ENCODE measurements at regions not wholly inside any gene's neighbourhood (a gene's known extent, or its start where the extent isn't known, plus 50 kb on each side); places are given as distances from the start of the nearest gene placed in this dataset.

- Histone ChIP-seq H3K27ac (no peak overlapping the region), H3K27me3 (no peaks in the 10 kb centered on the region), H3K9me3 (no peaks in the 10 kb centered on the region), H3K36me3 (no peaks in the 10 kb centered on the region), H3K4me3 (no peak overlapping the region), H3K4me1 (no peaks in the 10 kb centered on the region)
- TF ChIP-seq CTCF (IDR thresholded peaks at IDR 0.05) (no peak), EP300 (IDR thresholded peaks at IDR 0.05) (no peak), POLR2A (IDR thresholded peaks at IDR 0.05) (no peak), POLR2AphosphoS5 (IDR thresholded peaks at IDR 0.05) (no peak)
- intact Hi-C loops (cut with DNase I; ENCODE audit: low total_unique reads), result no loop called here
- DNase-seq, result no peak
- 70 to 87% (median 77%) methylated on average over 2 of the region's 2 CpGs for WGBS, 5 donors
Observed at GRCh38 chr16:64035337-64035736, 1086.5 kb downstream of the CDH11 start.

DNA sequence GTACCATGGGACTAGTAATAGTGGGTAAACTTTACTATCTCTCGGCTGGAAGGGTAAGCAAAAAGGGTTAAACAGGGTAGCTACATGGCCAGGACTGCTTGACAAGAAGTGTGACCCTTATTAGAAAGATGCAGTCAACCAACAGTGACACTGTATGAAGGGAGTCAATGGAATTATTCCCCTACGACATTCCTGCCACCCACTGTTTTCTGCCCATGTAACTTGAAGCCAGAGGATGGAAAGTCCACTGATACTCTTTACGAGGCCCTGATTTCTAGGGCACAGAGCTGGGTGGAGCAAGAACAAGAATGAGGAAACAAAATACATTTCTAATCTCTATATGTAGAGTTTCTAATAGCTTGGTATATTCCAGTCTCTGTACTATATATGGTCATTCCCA, 1102.5 kb downstream of the CDH11 start:
- Histone ChIP-seq H3K36me3 (no peaks in the 10 kb centered on the region), H3K9me3 (no peaks in the 10 kb centered on the region), H3K4me1 (no peaks in the 10 kb centered on the region), H3K27ac (no peak overlapping the region), H3K4me3 (no peak overlapping the region), H3K27me3 (no peaks in the 10 kb centered on the region)
- intact Hi-C loops (cut with DNase I; ENCODE audit: low total_unique reads), result no loop called here
- TF ChIP-seq POLR2AphosphoS5 (IDR thresholded peaks at IDR 0.05) (no peak), CTCF (IDR thresholded peaks at IDR 0.05) (no peak), POLR2A (IDR thresholded peaks at IDR 0.05) (no peak), EP300 (IDR thresholded peaks at IDR 0.05) (no peak)
- WGBS, 5 donors, result 59 to 72% (median 64%) methylated on average over 3 of the region's 3 CpGs
- DNase-seq, result no peak

DNA sequence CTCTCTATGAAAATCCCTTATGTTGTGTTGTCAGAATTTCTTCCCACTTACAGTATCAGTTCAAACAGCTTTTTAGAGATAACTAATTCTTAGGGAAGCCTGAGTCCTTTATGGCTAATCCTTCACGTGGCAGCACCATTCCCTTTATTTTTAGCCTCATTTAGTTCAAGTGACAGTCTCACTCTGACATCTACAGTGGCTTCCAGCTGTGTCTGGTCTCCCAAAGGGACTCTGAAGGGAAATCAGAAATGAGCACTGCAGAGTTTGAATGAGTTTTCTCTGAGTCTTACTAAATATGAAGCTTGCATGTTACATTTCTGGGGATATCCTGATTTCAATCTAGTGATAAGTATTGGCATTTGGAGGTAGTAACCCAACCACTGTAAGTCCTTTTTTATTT, 1104.1 kb downstream of the CDH11 start:
- no peaks in the 10 kb centered on the region for H3K27me3 ChIP-seq
- DNase-seq, result no peak
- no peaks in the 10 kb centered on the region for H3K4me1 ChIP-seq
- H3K4me3 ChIP-seq, result no peak overlapping the region
- TF ChIP-seq POLR2A (IDR thresholded peaks at IDR 0.05) (no peak), POLR2AphosphoS5 (IDR thresholded peaks at IDR 0.05) (no peak), CTCF (IDR thresholded peaks at IDR 0.05) (no peak), EP300 (IDR thresholded peaks at IDR 0.05) (no peak)
- no peak overlapping the region for H3K27ac ChIP-seq
- no peaks in the 10 kb centered on the region for H3K36me3 ChIP-seq
- 23 to 44% (median 28%) methylated on average over 1 of the region's 1 CpG for WGBS, 5 donors
- no peaks in the 10 kb centered on the region for H3K9me3 ChIP-seq
- intact Hi-C loops (cut with DNase I; ENCODE audit: low total_unique reads), result no loop called here

- DNase-seq, result no peak
- Histone ChIP-seq H3K4me1 (no peaks in the 10 kb centered on the region), H3K9me3 (no peaks in the 10 kb centered on the region), H3K27ac (no peak overlapping the region), H3K27me3 (no peaks in the 10 kb centered on the region), H3K4me3 (no peak overlapping the region), H3K36me3 (no peaks in the 10 kb centered on the region)
- intact Hi-C loops (cut with DNase I; ENCODE audit: low total_unique reads), result no loop called here
- TF ChIP-seq CTCF (IDR thresholded peaks at IDR 0.05), result no peak
- TF ChIP-seq POLR2A (IDR thresholded peaks at IDR 0.05), result no peak
- TF ChIP-seq EP300 (IDR thresholded peaks at IDR 0.05), result no peak
- TF ChIP-seq POLR2AphosphoS5 (IDR thresholded peaks at IDR 0.05), result no peak
- 81 to 94% (median 86%) methylated on average over 1 of the region's 1 CpG for WGBS, 5 donors
Observed at GRCh38 chr16:64013856-64014255, 1108.0 kb downstream of the CDH11 start.

Measured in stomach (tissue), 8 donors.